Activated naive CD8-positive, alpha-beta T cell treated with anti-CD3 and anti-CD28 coated beads, Interleukin-2, amount 10 ng/mL, durations not matched to agents 7 days and 5 days (primary cell): ENCODE measurements at regions not wholly inside any gene's neighbourhood (a gene's known extent, or its start where the extent isn't known, plus 50 kb on each side); places are given as distances from the start of the nearest gene placed in this dataset.

Experiments
- ATAC-seq: fragments of 150-1000 bp; cut with Tn5 transposase; one replicate; pipeline ENCODE4 v1.10.0; 2021; ENCODE audit warnings: low read depth, moderate library complexity
- POLR2A ChIA-PET: fragments of 350-600 bp; sonication (Branson Sonifier 250); formaldehyde crosslinking; loops from one replicate; lab custom pipeline; 2021; ENCODE audit warnings: antibody characterized with exemption; lab: Charles Lee
- DNase-seq: peaks from one replicate; pipeline ENCODE4 v3.0.0; 2021
- H3K27ac Mint-ChIP-seq: one replicate; pipeline ENCODE4 v1.8.0; 2022; ENCODE audit warnings: mild to moderate bottlenecking, mixed read lengths
- H3K27me3 Mint-ChIP-seq: one replicate; pipeline ENCODE4 v1.8.0; 2022; ENCODE audit warnings: mild to moderate bottlenecking, moderate library complexity, mixed read lengths
- H3K36me3 Mint-ChIP-seq: one replicate; pipeline ENCODE4 v1.8.0; 2021; ENCODE audit warnings: mild to moderate bottlenecking, mixed read lengths
- H3K4me1 Mint-ChIP-seq: one replicate; pipeline ENCODE4 v1.8.0; 2021; ENCODE audit warnings: mixed read lengths
- H3K4me3 Mint-ChIP-seq: one replicate; pipeline ENCODE4 v1.8.0; 2022; ENCODE audit warnings: mild to moderate bottlenecking, moderate library complexity, mixed read lengths
- H3K9me3 Mint-ChIP-seq: one replicate; pipeline ENCODE4 v1.8.0; 2021; ENCODE audit warnings: mixed read lengths

GRCh38 chr1:106584676-106585075, 471.8 kb upstream of the PRMT6 start:
- Mint-ChIP-seq H3K36me3 (no peaks in the 10 kb centered on the region), H3K27ac (no peak overlapping the region), H3K9me3 (no peaks in the 10 kb centered on the region), H3K27me3 (no peaks in the 10 kb centered on the region), H3K4me1 (no peaks in the 10 kb centered on the region), H3K4me3 (no peak overlapping the region)
- POLR2A ChIA-PET, result no interaction called here
- DNase-seq, result no peak
- no peak for ATAC-seq

GRCh38 chr1:106600626-106601025, 455.8 kb upstream of the PRMT6 start:
- H3K27me3 Mint-ChIP-seq, result no peaks in the 10 kb centered on the region
- H3K9me3 Mint-ChIP-seq, result peaks cover 3% of the 10 kb centered on the region
- POLR2A ChIA-PET, result no interaction called here
- H3K27ac Mint-ChIP-seq, result no peak overlapping the region
- DNase-seq (no peak), ATAC-seq (no peak)
- no peaks in the 10 kb centered on the region for H3K36me3 Mint-ChIP-seq
- H3K4me3 Mint-ChIP-seq, result no peak overlapping the region
- H3K4me1 Mint-ChIP-seq, result no peaks in the 10 kb centered on the region

- no peaks in the 10 kb centered on the region for H3K27me3 Mint-ChIP-seq
- POLR2A ChIA-PET, result no interaction called here
- no peak overlapping the region for H3K27ac Mint-ChIP-seq
- no peaks in the 10 kb centered on the region for H3K36me3 Mint-ChIP-seq
- no peak overlapping the region for H3K4me3 Mint-ChIP-seq
- ATAC-seq (no peak), DNase-seq (no peak)
- H3K9me3 Mint-ChIP-seq, result no peaks in the 10 kb centered on the region
- H3K4me1 Mint-ChIP-seq, result no peaks in the 10 kb centered on the region
Measured at GRCh38 chr1:106603616-106604015, 452.9 kb upstream of the PRMT6 start.

- no peak for ATAC-seq
- Mint-ChIP-seq H3K9me3 (no peaks in the 10 kb centered on the region), H3K27me3 (no peaks in the 10 kb centered on the region), H3K27ac (no peak overlapping the region), H3K36me3 (no peaks in the 10 kb centered on the region), H3K4me3 (no peak overlapping the region), H3K4me1 (no peaks in the 10 kb centered on the region)
- POLR2A ChIA-PET, result no interaction called here
- no peak for DNase-seq
Measured at GRCh38 chr1:106608841-106609240, 447.6 kb upstream of the PRMT6 start.

GRCh38 chr1:106613068-106613467, 443.4 kb upstream of the PRMT6 start:
- POLR2A ChIA-PET, result no interaction called here
- ATAC-seq (no peak), DNase-seq (no peak)
- peaks cover 5% of the 10 kb centered on the region for H3K9me3 Mint-ChIP-seq
- H3K27ac Mint-ChIP-seq, result no peak overlapping the region
- H3K4me1 Mint-ChIP-seq, result no peaks in the 10 kb centered on the region
- H3K27me3 Mint-ChIP-seq, result no peaks in the 10 kb centered on the region
- no peak overlapping the region for H3K4me3 Mint-ChIP-seq
- no peaks in the 10 kb centered on the region for H3K36me3 Mint-ChIP-seq

GRCh38 chr1:106613861-106614260, 442.6 kb upstream of the PRMT6 start:
- DNase-seq, result no peak
- no peaks in the 10 kb centered on the region for H3K4me1 Mint-ChIP-seq
- POLR2A ChIA-PET, result no interaction called here

GRCh38 chr1:106615473-106615872, 441.0 kb upstream of the PRMT6 start:
- DNase-seq, result no peak
- no peak overlapping the region for H3K4me3 Mint-ChIP-seq
- H3K4me1 Mint-ChIP-seq, result no peaks in the 10 kb centered on the region
- no peaks in the 10 kb centered on the region for H3K27me3 Mint-ChIP-seq
- peaks cover 5% of the 10 kb centered on the region for H3K9me3 Mint-ChIP-seq
- ATAC-seq, result no peak
- no peaks in the 10 kb centered on the region for H3K36me3 Mint-ChIP-seq
- no peak overlapping the region for H3K27ac Mint-ChIP-seq
- POLR2A ChIA-PET, result no interaction called here

More at GRCh38 chr1:106613861-106614260, 442.6 kb upstream of the PRMT6 start:
- no peak overlapping the region for H3K27ac Mint-ChIP-seq
- H3K36me3 Mint-ChIP-seq, result no peaks in the 10 kb centered on the region
- ATAC-seq, result no peak
- no peak overlapping the region for H3K4me3 Mint-ChIP-seq
- H3K27me3 Mint-ChIP-seq, result no peaks in the 10 kb centered on the region
- peaks cover 5% of the 10 kb centered on the region for H3K9me3 Mint-ChIP-seq

- DNase-seq, result no peak
- POLR2A ChIA-PET, result no interaction called here
- no peaks in the 10 kb centered on the region for H3K36me3 Mint-ChIP-seq
Measured at GRCh38 chr1:106619080-106619826, 437.2 kb upstream of the PRMT6 start.

GRCh38 chr1:106619827-106620134, 436.7 kb upstream of the PRMT6 start:
- POLR2A ChIA-PET, result no interaction called here
- ATAC-seq (no peak), DNase-seq (no peak)
- Mint-ChIP-seq H3K4me3 (no peak overlapping the region), H3K27me3 (no peaks in the 10 kb centered on the region), H3K27ac (no peak overlapping the region), H3K36me3 (no peaks in the 10 kb centered on the region), H3K9me3 (peaks cover 5% of the 10 kb centered on the region), H3K4me1 (no peaks in the 10 kb centered on the region)

More at GRCh38 chr1:106619080-106619826, 437.2 kb upstream of the PRMT6 start:
- H3K4me3 Mint-ChIP-seq, result no peak overlapping the region
- no peak for ATAC-seq
- H3K9me3 Mint-ChIP-seq, result peaks cover 5% of the 10 kb centered on the region
- H3K27me3 Mint-ChIP-seq, result no peaks in the 10 kb centered on the region
- no peak overlapping the region for H3K27ac Mint-ChIP-seq
- H3K4me1 Mint-ChIP-seq, result no peaks in the 10 kb centered on the region

- DNase-seq, result no peak
- Mint-ChIP-seq H3K4me3 (no peak overlapping the region), H3K4me1 (no peaks in the 10 kb centered on the region), H3K27me3 (no peaks in the 10 kb centered on the region), H3K36me3 (no peaks in the 10 kb centered on the region), H3K9me3 (peaks cover 5% of the 10 kb centered on the region), H3K27ac (no peak overlapping the region)
- no peak for ATAC-seq
- POLR2A ChIA-PET, result no interaction called here
Measured at GRCh38 chr1:106620521-106620954, 435.9 kb upstream of the PRMT6 start.

GRCh38 chr1:106621853-106622252, 434.6 kb upstream of the PRMT6 start:
- H3K4me1 Mint-ChIP-seq, result no peaks in the 10 kb centered on the region
- ATAC-seq (no peak), DNase-seq (no peak)
- POLR2A ChIA-PET, result no interaction called here
- peaks cover 5% of the 10 kb centered on the region for H3K9me3 Mint-ChIP-seq
- no peak overlapping the region for H3K27ac Mint-ChIP-seq
- H3K27me3 Mint-ChIP-seq, result no peaks in the 10 kb centered on the region
- H3K36me3 Mint-ChIP-seq, result no peaks in the 10 kb centered on the region
- H3K4me3 Mint-ChIP-seq, result no peak overlapping the region

- no peak for DNase-seq
- Mint-ChIP-seq H3K27me3 (no peaks in the 10 kb centered on the region), H3K9me3 (no peaks in the 10 kb centered on the region), H3K36me3 (no peaks in the 10 kb centered on the region), H3K27ac (no peak overlapping the region), H3K4me1 (no peaks in the 10 kb centered on the region), H3K4me3 (no peak overlapping the region)
- no peak for ATAC-seq
- POLR2A ChIA-PET, result no interaction called here
Measured at GRCh38 chr1:106637566-106637965, 418.9 kb upstream of the PRMT6 start.

- Mint-ChIP-seq H3K4me1 (no peaks in the 10 kb centered on the region), H3K9me3 (no peaks in the 10 kb centered on the region), H3K36me3 (no peaks in the 10 kb centered on the region), H3K4me3 (no peak overlapping the region), H3K27ac (no peak overlapping the region), H3K27me3 (no peaks in the 10 kb centered on the region)
- no peak for DNase-seq
- ATAC-seq, result no peak
- POLR2A ChIA-PET, result no interaction called here
Measured at GRCh38 chr1:106646261-106646784, 410.2 kb upstream of the PRMT6 start.

- POLR2A ChIA-PET, result no interaction called here
- ATAC-seq (no peak), DNase-seq (no peak)
- Mint-ChIP-seq H3K9me3 (no peaks in the 10 kb centered on the region), H3K36me3 (no peaks in the 10 kb centered on the region), H3K27me3 (no peaks in the 10 kb centered on the region), H3K27ac (no peak overlapping the region), H3K4me1 (no peaks in the 10 kb centered on the region), H3K4me3 (no peak overlapping the region)
Measured at GRCh38 chr1:106646816-106647215, 409.7 kb upstream of the PRMT6 start.
